ENCODE measurements at regions not wholly inside any gene's neighbourhood (a gene's known extent, or its start where the extent isn't known, plus 50 kb on each side); places are given as distances from the start of the nearest gene placed in this dataset.

- Histone ChIP-seq H3K9me3 (no peaks in the 10 kb centered on the region), H3K36me3 (no peaks in the 10 kb centered on the region), H3K27ac (no peak overlapping the region), H3K27me3 (no peaks in the 10 kb centered on the region), H3K4me1 (no peaks in the 10 kb centered on the region), H3K4me3 (no peak overlapping the region)
- TF ChIP-seq CTCF (IDR thresholded peaks at IDR 0.05), result no peak
- intact Hi-C loops (cut with DNase I), result no loop called here
- ATAC-seq (no peak), DNase-seq (no peak)
Observed at GRCh38 chr5:23217159-23217558, 290.2 kb upstream of the PRDM9 start.

- TF ChIP-seq CTCF (IDR thresholded peaks at IDR 0.05), result no peak
- H3K9me3 ChIP-seq, result no peaks in the 10 kb centered on the region
- intact Hi-C loops (cut with DNase I), result no loop called here
- no peaks in the 10 kb centered on the region for H3K27me3 ChIP-seq
- ATAC-seq (no peak), DNase-seq (no peak)
- no peak overlapping the region for H3K4me3 ChIP-seq
- no peaks in the 10 kb centered on the region for H3K4me1 ChIP-seq
- no peaks in the 10 kb centered on the region for H3K36me3 ChIP-seq
- H3K27ac ChIP-seq, result no peak overlapping the region
Observed at GRCh38 chr5:23216345-23216744, 291.1 kb upstream of the PRDM9 start.

GRCh38 chr5:23208959-23209431, 298.4 kb upstream of the PRDM9 start:
- no peaks in the 10 kb centered on the region for H3K9me3 ChIP-seq
- ATAC-seq, result peak; percentile 81
- peak; percentile 37 to 40 for TF ChIP-seq CTCF (IDR thresholded peaks at IDR 0.05)
- intact Hi-C loops (cut with DNase I), result no loop called here
- H3K27ac ChIP-seq, result no peak overlapping the region
- no peaks in the 10 kb centered on the region for H3K27me3 ChIP-seq
- H3K4me1 ChIP-seq, result no peaks in the 10 kb centered on the region
- H3K36me3 ChIP-seq, result no peaks in the 10 kb centered on the region
- no peak overlapping the region for H3K4me3 ChIP-seq
- DNase-seq, result peak in 2 of 4 donors; percentile 15 to 45

DNA sequence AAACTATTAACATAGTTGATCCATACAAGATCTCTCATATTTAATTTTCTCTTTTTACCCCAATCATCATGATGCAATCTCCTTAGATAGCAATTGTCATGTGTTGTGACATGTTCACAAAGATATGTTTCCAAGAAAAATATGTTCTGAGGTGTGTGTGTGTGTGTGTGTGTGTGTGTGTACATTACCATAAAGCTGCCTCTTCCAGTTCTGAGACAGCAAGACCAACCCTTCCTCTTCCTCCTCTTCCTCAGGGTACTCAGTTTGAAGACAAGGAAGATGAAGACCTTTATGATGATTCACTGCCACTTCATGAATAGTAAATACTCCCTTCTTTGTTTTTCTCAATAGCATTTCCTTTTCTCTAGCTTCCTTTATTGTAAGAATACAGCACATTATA, 303.3 kb upstream of the PRDM9 start:
- no peak for TF ChIP-seq CTCF (IDR thresholded peaks at IDR 0.05)
- Histone ChIP-seq H3K9me3 (no peaks in the 10 kb centered on the region), H3K27ac (no peak overlapping the region), H3K36me3 (no peaks in the 10 kb centered on the region), H3K27me3 (no peaks in the 10 kb centered on the region), H3K4me1 (no peaks in the 10 kb centered on the region), H3K4me3 (no peak overlapping the region)
- no peak for DNase-seq
- no peak for ATAC-seq
- intact Hi-C loops (cut with DNase I), result no loop called here

DNA sequence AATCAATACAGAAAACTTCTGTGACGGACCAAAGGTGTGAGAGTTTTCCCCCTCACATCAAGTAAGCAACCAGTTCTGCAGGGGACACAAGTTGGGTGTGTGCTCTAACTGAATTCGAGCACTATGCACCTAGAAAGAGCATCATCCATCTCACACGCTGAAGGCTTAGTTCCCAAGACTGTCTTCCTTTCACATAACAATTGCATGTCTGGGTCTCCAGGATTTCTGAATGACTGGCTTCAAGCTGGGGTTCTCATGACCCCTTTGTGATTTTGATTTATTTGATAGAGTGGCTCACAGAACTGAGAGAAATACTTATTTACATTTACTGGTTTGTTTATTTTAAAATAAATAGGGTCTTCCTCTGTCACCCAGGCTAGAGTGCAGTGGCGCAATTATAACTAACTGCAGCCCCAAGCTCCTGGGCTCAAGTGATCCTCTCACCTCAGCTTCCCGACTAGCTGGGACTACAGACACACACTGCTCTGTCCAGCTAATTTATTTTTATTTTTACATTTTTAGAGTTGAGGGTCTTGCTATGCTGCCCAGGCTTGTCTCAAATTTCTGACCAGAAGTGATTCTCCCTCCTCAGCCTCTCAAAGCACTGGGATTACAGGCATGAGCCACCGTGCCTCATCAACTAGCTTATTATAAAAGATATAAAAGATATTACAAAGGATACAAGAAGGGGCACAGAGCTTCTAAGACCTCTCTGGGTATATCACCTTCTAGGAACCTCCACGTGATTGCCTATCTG, 316.7 kb upstream of the CDH12 start:
- DNase-seq (no peak), ATAC-seq (no peak)
- intact Hi-C loops (cut with DNase I), result no loop called here
- Histone ChIP-seq H3K4me1 (no peaks in the 10 kb centered on the region), H3K27me3 (no peaks in the 10 kb centered on the region), H3K9me3 (peaks cover 0 to 5% of the 10 kb centered on the region in 2 donors), H3K4me3 (no peak overlapping the region), H3K36me3 (no peaks in the 10 kb centered on the region), H3K27ac (no peak overlapping the region)
- TF ChIP-seq CTCF (IDR thresholded peaks at IDR 0.05), result no peak

Measured in left lung (tissue), 4 donors.